NCI-H187 treated with DMSO at 0.1 percent for 48 hours (cell line): ENCODE measurements at regions not wholly inside any gene's neighbourhood (a gene's known extent, or its start where the extent isn't known, plus 50 kb on each side); places are given as distances from the start of the nearest gene placed in this dataset.
"Not testable (repeated sequence)": the region's sequence is repeated elsewhere in the genome, so short reads cannot be mapped to it uniquely, and the experiment has no call there.

Experiments used
- DNase-seq: peaks from one replicate; lab custom pipeline; 2025; lab: John Stamatoyannopoulos, UW

GRCh38 chr7:25598765-25599164 is 370.5 kb upstream of the NPVF start:
- DNase-seq: no peak

GRCh38 chr7:25600262-25600920 is 372.1 kb upstream of the NPVF start:
- DNase-seq: no peak

GRCh38 chr7:25602730-25603426 is 374.6 kb upstream of the NPVF start:
- not testable (repeated sequence) for DNase-seq

- DNase-seq: not testable (repeated sequence)
Measured at GRCh38 chr7:25603427-25603740, 375.1 kb upstream of the NPVF start.

- DNase-seq: no peak
Measured at GRCh38 chr7:25611196-25611595, 382.9 kb upstream of the NPVF start.

GRCh38 chr7:25613912-25614311 is 385.6 kb upstream of the NPVF start:
- no peak for DNase-seq

- no peak for DNase-seq
Measured at GRCh38 chr7:25614415-25614814, 386.1 kb upstream of the NPVF start.

- no peak for DNase-seq
Measured at GRCh38 chr7:25615003-25615402, 386.7 kb upstream of the NPVF start.

- DNase-seq: no peak
Measured at GRCh38 chr7:25615593-25615992, 387.3 kb upstream of the NPVF start.

GRCh38 chr7:25617214-25617613 is 388.9 kb upstream of the NPVF start:
- DNase-seq: no peak

GRCh38 chr7:25617673-25618072 is 389.4 kb upstream of the NPVF start:
- DNase-seq: no peak

GRCh38 chr7:25619381-25619780 is 391.1 kb upstream of the NPVF start:
- no peak for DNase-seq

GRCh38 chr7:25619963-25620799 is 391.9 kb upstream of the NPVF start:
- DNase-seq: no peak

- DNase-seq: no peak
Measured at GRCh38 chr7:25621993-25622392, 393.7 kb upstream of the NPVF start.

- DNase-seq: no peak
Measured at GRCh38 chr7:25622695-25623094, 394.4 kb upstream of the NPVF start.

GRCh38 chr7:25624051-25624450 is 395.8 kb upstream of the NPVF start:
- no peak for DNase-seq

GRCh38 chr7:25624833-25625232 is 396.5 kb upstream of the NPVF start:
- no peak for DNase-seq

- DNase-seq: no peak
Measured at GRCh38 chr7:25625306-25625992, 397.2 kb upstream of the NPVF start.

- no peak for DNase-seq
Measured at GRCh38 chr7:25626451-25627131, 398.3 kb upstream of the NPVF start.

GRCh38 chr7:25628446-25628845 is 400.2 kb upstream of the NPVF start:
- DNase-seq: no peak

GRCh38 chr7:25632616-25633015 is 404.3 kb upstream of the NPVF start:
- no peak for DNase-seq
